ENCODE measurements at regions not wholly inside any gene's neighbourhood (a gene's known extent, or its start where the extent isn't known, plus 50 kb on each side); places are given as distances from the start of the nearest gene placed in this dataset.

- Histone ChIP-seq H3K4me2 (ENCODE audit: low read length) (no peak overlapping the region), H3K36me3 (ENCODE audit: control insufficient read depth, low read length) (no peaks in the 10 kb centered on the region), H3K27me3 (ENCODE audit: control insufficient read depth, low read length) (no peaks in the 10 kb centered on the region), H3K27ac (ENCODE audit: low read depth, low read length) (no peak overlapping the region), H4K20me1 (ENCODE audit: control insufficient read depth, insufficient read depth, low read depth, low read length) (no peaks in the 10 kb centered on the region), H3K4me1 (ENCODE audit: control insufficient read depth, low read length) (no peaks in the 10 kb centered on the region), H3K9me3 (ENCODE audit: control insufficient read depth, insufficient read depth, low read length) (peaks cover 6% of the 10 kb centered on the region; the same call in 1 of the 2 replicates), H3F3A (ENCODE audit: control insufficient read depth, insufficient read depth) (peaks cover 5% of the 10 kb centered on the region; the same call in 1 of the 2 replicates), H3K9me2 (replicated peaks; ENCODE audit: control insufficient read depth, low read length) (no peaks in the 10 kb centered on the region), H3K4me3 (ENCODE audit: low read length) (no peak overlapping the region), H3K79me2 (ENCODE audit: control insufficient read depth, low read length) (no peaks in the 10 kb centered on the region)
- no peak for TF ChIP-seq CTCF (IDR thresholded peaks at IDR 0.05; ENCODE audit: low read depth, low read length, poor library complexity, severe bottlenecking)
- TF ChIP-seq EZH2phosphoT487 (IDR thresholded peaks at IDR 0.05; ENCODE audit: borderline replicate concordance, low read length) = no peak
These were observed 51.1 kb upstream of the PPP2R3B start for GRCh38 chrX:437661-438390.

GRCh38 chrX:439241-439640, 52.5 kb upstream of the PPP2R3B start:
- Histone ChIP-seq H3K4me3 (ENCODE audit: low read length) (no peak overlapping the region), H3K9me3 (ENCODE audit: control insufficient read depth, insufficient read depth, low read length) (peaks cover 6% of the 10 kb centered on the region; the same call in 1 of the 2 replicates), H4K20me1 (ENCODE audit: control insufficient read depth, insufficient read depth, low read depth, low read length) (no peaks in the 10 kb centered on the region), H3K4me1 (ENCODE audit: control insufficient read depth, low read length) (no peaks in the 10 kb centered on the region), H3F3A (ENCODE audit: control insufficient read depth, insufficient read depth) (peaks cover 5% of the 10 kb centered on the region; the same call in 1 of the 2 replicates), H3K27me3 (ENCODE audit: control insufficient read depth, low read length) (no peaks in the 10 kb centered on the region), H3K36me3 (ENCODE audit: control insufficient read depth, low read length) (no peaks in the 10 kb centered on the region), H3K79me2 (ENCODE audit: control insufficient read depth, low read length) (no peaks in the 10 kb centered on the region), H3K4me2 (ENCODE audit: low read length) (no peak overlapping the region), H3K27ac (ENCODE audit: low read depth, low read length) (no peak overlapping the region), H3K9me2 (replicated peaks; ENCODE audit: control insufficient read depth, low read length) (no peaks in the 10 kb centered on the region)
- TF ChIP-seq CTCF (IDR thresholded peaks at IDR 0.05; ENCODE audit: low read depth, low read length, poor library complexity, severe bottlenecking) (no peak), EZH2phosphoT487 (IDR thresholded peaks at IDR 0.05; ENCODE audit: borderline replicate concordance, low read length) (no peak)

GRCh38 chrX:439719-440118, 53.0 kb upstream of the PPP2R3B start:
- Histone ChIP-seq H3K36me3 (ENCODE audit: control insufficient read depth, low read length) (no peaks in the 10 kb centered on the region), H3K79me2 (ENCODE audit: control insufficient read depth, low read length) (no peaks in the 10 kb centered on the region), H3K4me3 (ENCODE audit: low read length) (no peak overlapping the region), H3K4me2 (ENCODE audit: low read length) (no peak overlapping the region), H3F3A (ENCODE audit: control insufficient read depth, insufficient read depth) (peaks cover 5% of the 10 kb centered on the region; the same call in 1 of the 2 replicates), H3K4me1 (ENCODE audit: control insufficient read depth, low read length) (no peaks in the 10 kb centered on the region), H3K9me2 (replicated peaks; ENCODE audit: control insufficient read depth, low read length) (no peaks in the 10 kb centered on the region), H3K27me3 (ENCODE audit: control insufficient read depth, low read length) (no peaks in the 10 kb centered on the region), H4K20me1 (ENCODE audit: control insufficient read depth, insufficient read depth, low read depth, low read length) (no peaks in the 10 kb centered on the region), H3K9me3 (ENCODE audit: control insufficient read depth, insufficient read depth, low read length) (peaks cover 6% of the 10 kb centered on the region; the same call in 1 of the 2 replicates), H3K27ac (ENCODE audit: low read depth, low read length) (no peak overlapping the region)
- no peak for TF ChIP-seq EZH2phosphoT487 (IDR thresholded peaks at IDR 0.05; ENCODE audit: borderline replicate concordance, low read length)
- TF ChIP-seq CTCF (IDR thresholded peaks at IDR 0.05; ENCODE audit: low read depth, low read length, poor library complexity, severe bottlenecking) = no peak
